Activated CD4-positive, alpha-beta T cell treated with anti-CD3 and anti-CD28 coated beads for 1 hour (primary cell): ENCODE measurements at regions not wholly inside any gene's neighbourhood (a gene's known extent, or its start where the extent isn't known, plus 50 kb on each side); places are given as distances from the start of the nearest gene placed in this dataset.

ENCODE experiments used
- DNase-seq: peaks from one replicate; pipeline ENCODE4 v3.0.0-alpha.2; 2020

DNA sequence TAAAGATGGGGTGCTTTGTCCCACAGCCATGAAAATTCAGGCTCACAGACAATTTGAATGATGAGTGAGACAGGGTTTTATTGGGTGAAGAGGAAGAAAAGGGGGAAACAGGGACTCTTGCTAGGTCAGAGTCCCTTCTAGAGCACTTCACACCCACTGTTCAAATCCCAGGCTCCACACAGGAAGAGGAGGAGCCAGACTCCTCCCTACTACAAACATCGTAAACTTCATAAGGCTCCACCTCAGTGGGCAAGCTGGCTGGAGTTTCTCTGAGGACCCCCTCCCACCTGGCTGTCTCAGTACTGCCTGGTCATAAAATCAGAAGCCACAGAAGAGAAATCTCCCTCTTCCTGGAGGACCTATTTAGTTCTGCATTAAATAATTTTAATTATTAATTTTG, 80.3 kb upstream of the KCNMB2 start:
- no peak for DNase-seq

DNA sequence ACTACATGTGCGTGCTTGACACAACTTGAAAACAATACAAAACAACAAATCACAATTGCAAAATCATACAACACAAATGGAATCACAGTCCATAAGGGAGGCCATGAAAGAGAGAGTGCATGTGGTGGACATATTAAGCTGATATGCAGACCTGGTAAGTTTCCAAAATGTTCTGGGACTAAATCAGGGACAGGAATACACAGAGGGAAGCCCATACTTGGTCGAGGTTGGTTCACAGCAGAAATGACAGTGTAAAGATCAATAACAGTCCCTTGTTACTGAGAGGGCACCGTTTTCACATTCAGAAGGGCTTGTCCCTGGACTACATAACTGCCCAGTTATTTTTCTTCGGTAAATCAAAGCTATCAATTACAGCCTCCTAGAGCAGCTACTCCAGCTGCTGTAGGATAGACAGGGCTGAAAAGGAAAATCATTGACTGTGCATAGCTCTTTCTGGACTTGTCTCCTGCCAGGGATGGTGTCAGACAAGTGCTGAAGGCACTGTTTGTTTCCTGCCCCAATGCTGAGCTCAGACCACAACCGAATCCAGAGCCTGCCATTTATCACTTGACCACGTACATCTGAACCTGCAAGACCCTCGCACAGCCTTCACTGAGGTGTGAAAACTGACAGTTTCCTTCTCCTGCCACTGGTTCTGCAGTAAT, 79.5 kb upstream of the KCNMB2 start:
- no peak for DNase-seq

DNA sequence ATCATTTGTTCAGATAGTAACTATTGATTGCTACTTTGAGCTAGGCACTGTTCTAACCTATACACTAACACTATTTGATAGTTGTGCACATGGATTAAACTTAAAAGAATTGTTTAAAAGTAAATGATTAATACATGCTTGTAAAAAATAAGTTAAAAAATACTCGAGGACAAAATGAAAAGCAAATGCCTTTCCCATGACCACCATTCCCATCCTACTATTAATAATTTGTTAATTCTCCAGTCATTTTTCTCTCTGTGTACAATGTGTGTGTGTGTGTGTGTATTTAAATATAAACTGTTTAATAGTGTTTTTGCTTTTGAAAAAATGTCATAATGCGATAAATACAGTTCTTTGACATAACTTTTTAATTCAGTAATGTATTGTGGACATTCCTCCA, 78.7 kb upstream of the KCNMB2 start:
- no peak for DNase-seq

DNA sequence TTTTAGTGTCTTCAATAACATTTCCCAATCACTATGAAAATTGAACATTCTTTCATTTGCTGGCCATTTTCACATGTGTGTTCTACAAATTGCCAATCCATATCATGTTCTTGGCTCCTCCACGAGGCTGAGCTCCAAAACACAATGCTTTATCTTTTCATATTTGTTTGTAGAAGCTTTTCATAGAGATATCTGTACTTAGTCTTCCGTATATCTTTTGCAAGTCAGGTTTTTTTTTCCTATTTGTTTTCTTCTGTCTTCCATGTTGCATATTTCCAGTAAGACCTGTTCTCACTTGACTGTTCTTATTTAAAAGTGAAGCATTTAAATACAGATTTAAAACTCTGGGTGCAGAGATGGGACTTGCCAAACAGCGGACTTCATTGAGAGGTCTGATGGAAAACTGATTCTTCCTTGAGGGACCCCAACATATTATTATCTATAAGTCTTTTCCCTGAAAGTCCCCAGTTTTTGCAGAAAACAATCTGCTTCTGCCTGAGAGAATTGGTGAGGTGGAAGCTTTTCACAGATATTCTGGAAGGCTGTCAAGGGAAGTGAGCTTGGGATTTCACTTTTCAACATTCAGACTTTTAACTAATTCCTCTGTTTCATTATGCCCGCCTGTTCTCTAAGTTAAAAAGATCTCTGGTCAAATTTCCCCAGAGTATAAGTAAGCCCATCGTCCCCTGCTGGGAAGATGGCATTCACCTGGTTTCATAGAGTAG, 77.8 kb upstream of the KCNMB2 start:
- DNase-seq = no peak

DNA sequence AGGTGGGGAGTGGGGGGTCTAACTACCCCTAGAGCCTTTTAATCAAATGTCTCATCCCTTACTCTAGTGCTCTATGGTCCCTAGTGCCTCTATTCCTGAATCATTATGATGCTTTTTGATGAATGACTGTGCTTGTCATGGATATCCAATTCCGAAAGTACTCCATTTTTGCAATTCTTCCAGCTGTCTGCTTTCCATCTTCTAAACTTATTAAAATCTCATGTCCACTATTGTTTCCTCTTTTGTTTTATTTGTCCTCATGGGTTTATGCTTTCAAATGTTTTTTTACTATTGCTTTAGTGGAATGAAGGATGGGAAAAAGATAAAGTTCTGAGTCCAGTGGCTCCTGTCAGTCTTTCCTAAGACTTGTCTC, 77.2 kb upstream of the KCNMB2 start:
- no peak for DNase-seq

DNA sequence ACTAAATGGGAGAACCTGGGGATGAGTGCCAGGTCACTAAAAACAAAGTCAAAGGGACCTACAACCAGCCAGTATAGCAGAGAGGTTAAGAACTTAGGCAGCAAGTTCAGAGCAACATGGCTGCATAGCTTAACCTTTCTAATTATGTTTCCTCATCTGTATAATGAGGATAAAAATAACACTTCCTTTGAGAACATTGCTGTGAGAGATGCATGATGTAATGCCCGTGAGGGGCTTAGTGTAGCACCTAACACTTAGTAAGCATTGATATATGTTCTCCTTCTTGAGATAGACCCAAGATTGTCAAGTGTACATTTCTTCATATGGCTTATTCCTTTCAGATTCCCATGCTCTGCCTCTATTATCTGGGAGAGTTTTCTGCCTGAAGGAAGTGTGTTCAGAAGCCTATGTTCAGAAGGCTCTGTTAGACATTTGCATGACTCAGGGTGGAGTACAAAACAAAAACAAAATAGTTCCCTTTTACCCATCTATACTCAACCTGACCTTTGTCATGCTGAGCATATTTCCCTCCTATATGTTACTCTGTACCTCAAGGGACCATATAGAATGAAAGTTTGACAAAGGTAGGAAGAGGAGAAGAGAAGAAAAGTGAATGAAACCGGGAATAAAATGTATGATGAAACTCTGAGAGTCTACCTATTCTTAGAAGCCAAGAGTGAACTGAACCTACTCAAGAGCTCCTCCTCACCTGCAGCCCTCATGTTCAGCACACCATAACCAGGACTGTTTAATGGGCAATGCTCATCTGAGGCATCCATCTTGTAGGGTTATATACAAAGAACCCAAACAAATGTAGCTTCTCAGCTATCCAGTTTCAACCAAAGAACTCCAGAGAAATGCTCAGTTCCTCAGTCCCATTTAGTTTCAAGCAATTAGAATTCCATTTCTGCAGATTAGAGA, 70.7 kb upstream of the KCNMB2 start:
- DNase-seq = no peak

DNA sequence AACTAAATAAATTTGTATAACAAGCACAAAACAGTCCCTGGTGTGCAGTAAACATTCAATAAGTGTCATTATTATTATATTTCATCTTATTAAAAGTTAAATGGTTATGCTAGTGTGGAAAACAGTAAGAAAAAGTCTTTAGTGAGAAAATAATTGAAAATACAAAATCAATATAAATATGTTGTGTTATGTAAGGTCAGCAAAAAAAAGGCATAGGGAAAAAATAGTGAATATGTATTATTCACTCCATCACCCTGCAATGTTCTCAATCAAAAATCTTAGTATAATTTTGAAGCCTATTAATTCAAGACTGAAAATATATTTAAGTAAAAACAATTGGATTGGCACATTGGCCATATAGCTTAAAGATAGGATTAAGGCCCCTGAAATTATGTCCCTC, 63.3 kb upstream of the KCNMB2 start:
- no peak for DNase-seq

DNA sequence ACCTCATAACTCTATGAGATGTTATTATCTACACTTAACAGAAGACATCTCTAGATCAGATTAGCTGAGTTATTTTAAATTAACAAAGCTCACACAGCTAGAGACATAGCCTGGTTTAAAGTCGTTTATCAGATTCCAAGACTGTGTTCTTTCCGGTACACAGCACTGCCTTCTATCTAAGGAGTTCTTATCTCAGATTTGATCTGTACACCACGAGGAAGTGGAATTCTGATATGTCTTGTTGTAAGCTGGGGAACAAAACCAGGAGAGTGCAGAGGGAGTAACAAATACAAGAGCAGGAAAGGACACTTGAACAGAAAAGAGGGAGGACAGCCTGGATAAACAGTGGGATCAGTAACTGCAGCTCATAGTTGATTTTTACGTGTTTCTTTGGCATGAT, 61.7 kb upstream of the KCNMB2 start:
- no peak for DNase-seq

DNA sequence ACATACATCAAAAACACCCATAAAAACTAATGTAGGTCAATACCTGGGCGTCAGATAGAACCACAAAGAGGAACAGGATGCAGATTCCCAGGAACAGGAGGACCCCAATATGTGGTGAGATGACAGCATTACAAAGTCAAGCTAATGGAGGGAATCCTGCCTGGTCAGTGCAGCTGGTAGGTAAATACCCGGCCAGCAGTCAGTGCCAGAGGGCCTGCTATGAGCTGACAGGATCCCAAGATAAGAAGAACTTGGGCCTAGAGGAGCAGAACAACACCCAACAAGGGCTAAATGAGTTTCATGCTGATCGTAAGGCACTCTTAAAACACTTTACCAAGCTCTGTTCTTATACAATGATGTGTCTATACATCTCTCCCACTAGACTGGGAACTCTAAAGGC, 61.2 kb upstream of the KCNMB2 start:
- no peak for DNase-seq

DNA sequence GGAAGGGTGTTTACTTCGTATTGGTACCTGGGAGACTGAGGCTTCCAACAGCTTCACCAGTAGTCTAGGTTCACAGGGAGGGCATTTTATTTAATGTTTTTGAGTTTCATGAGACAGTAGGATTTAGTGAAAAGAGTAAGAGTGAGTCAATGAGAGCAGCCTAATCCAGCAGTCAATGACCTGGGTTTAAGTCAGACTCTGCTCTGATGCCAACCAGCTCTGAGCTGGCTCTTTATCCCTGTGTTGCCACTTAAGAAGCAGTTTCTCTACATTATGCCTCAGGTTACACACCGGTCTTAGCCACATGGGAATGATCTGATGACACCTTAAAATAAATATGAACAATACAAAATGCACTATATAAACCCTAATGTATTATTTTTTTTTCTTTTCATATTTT, 59.4 kb upstream of the KCNMB2 start:
- DNase-seq = no peak

DNA sequence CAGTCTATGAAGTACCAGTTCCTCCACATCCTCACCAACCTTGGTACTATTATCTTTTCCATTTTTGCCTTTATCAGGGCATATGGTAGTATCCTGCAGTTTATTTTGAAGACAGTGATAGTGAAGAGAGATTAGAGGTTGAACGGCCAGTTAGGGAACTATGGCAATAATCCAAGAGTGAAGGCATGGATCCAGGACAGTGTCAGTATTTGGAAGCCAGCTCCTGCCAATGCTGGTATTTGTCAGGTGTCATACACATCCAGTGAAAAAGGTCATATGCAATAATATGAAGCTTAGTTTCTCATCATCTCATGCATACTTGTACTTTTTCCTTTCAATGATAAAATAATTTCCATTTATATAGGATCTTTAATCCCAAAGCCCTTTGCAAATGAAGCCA, 56.8 kb upstream of the KCNMB2 start:
- DNase-seq = no peak

DNA sequence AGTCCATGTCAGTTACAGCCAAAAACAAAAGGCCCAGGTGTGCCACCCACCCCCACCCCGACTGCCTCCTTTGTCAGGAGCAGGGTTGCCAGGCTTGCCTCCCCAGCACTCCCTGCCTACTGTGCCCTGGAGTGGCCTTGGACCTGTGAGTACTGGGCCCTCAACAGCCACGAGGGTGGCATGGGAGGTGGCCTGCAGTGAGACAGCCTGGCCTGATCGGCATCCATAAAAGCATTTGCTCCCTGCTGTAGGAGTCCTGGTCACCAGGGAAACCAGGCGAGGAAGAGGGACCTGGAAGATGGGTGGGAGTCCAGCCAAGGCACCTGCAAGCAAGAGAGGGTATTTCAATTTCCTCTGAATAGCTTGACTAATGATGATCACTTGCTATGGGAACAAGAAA, 56.4 kb upstream of the KCNMB2 start:
- DNase-seq = no peak

DNA sequence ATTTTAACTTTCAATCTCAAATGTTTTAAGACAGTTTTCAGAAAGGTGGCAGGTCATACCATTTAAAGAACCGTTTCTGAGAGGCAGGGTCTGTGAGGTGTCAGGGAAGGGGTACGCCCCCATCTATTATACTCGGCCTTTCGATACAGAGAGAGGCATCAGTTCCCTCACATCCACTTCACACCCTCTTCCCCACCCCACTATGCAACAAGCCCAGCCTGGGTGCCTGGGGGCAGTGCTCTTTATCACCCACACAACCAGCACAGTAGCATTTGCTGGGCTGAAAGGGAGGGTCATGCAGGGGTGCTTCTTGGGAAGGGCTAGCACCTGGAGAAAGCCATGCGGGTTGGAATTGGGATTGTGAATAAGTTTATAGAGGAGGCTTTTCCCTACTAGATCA, 56.0 kb upstream of the KCNMB2 start:
- no peak for DNase-seq

DNA sequence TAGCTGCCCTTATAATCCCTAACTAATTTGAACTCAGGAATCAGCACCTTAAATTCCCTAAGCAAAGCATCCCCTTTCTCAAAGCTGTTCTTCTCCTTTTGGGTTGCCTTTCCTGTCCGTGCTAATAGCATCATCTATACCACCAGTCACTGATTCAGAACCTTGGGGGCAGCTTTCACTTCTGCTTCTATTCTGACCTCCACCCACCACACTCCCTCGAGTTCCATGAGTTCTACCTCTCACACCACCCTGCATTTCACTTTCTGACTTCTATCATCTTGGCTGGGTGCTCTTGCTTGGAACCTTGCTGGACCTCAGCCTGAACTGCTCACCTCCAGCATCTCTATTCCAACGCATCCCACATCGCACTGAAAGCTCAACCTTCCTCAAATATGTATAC, 55.4 kb upstream of the KCNMB2 start:
- no peak for DNase-seq

DNA sequence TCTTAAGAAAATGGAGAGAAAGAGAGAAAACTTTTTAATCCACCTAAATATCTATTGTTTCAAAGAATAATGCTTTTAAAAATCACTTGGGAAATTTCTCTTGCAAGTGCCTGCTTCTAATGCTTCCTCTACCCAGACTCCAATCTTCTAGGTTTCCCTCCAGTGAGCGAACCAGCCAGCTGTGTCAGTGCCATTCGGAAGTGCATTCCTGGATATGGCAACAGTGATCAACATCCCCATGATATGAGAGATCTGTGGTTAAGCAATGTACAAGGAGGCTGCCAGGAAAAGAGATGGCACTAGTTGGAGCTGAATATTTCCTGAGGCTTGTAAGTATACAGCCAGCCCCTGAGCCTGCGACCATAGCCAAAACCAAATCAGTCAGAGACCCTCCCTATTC, 53.3 kb upstream of the KCNMB2 start:
- no peak for DNase-seq

DNA sequence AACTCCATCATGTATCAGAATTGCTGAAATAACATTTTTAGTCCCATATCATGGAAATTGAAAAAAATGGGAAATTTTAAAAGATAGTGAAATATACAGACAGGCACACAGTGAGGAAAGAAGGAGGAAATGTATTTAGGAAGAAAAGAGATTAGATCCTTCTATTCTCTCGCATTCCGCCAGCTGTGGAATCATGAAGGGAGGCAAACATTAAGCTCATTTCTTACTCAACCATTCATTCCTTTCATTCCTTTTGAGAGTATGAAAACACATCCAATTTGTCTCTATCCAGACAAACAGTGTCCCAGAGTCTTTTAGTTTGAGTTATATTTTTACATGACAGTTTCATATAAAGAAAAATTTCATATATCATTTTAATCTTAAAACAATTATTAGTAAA, 52.5 kb upstream of the KCNMB2 start:
- no peak for DNase-seq

DNA sequence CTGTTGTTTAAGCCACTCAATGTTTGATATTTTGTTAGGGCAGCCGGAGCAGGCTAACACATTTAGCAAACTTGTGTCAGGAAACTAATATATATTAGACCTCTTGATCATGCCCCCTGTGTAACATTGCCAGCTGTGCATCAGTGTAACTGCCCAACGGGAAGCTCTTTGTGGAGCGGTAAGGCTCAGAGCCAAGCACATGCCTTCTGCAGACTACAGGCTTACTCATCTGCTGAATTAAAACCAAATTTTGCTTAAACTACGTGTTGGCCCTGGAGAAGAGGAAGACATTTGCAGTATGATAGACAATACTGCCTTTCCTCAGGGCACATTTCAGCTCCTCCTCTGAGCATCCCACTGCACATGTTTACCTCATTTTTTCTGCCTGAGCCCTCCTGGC, 50.5 kb upstream of the KCNMB2 start:
- no peak for DNase-seq
